Left lung (tissue), 4 donors: ENCODE measurements at regions not wholly inside any gene's neighbourhood (a gene's known extent, or its start where the extent isn't known, plus 50 kb on each side); places are given as distances from the start of the nearest gene placed in this dataset.

Source experiments
- ATAC-seq: fragments of 200-7000 bp; cut with Tn5 transposase; one replicate; pipeline ENCODE4 v1.9.1; 2020; ENCODE audit warnings: moderate library complexity
- DNase-seq, 4 donors: peaks; one replicate each; pipeline ENCODE4 v3.0.0-alpha.2; 2013 to 2020
- H3K27ac ChIP-seq, 2 donors: fragments of 200-600 bp; sonication (generic) in 1 of 2; one replicate each; pipeline versions ENCODE4 v1.5.0 to v1.8.0; 2020 to 2021
- H3K27me3 ChIP-seq, 2 donors: fragments of 200-600 bp; sonication (generic) in 1 of 2; one replicate each; pipeline versions ENCODE4 v1.5.0 to v1.8.0; 2020 to 2021
- H3K36me3 ChIP-seq, 2 donors: fragments of 200-600 bp; sonication (generic) in 1 of 2; one replicate each; pipeline versions ENCODE4 v1.5.0 to v1.8.0; 2020 to 2021
- H3K4me1 ChIP-seq, 2 donors: fragments of 200-600 bp; one replicate each; pipeline ENCODE4 v1.8.0; 2021
- H3K4me3 ChIP-seq, 2 donors: fragments of 200-600 bp; sonication (generic) in 1 of 2; one replicate each; pipeline versions ENCODE4 v1.5.0 to v1.8.0; 2020 to 2021; ENCODE audit warnings: mild to moderate bottlenecking in 1 of 2
- H3K9me3 ChIP-seq, 2 donors: fragments of 200-600 bp; sonication (generic) in 1 of 2; one replicate each; pipeline versions ENCODE4 v1.5.0 to v1.8.0; 2020 to 2021
- CTCF ChIP-seq, 2 donors: fragments of 200-600 bp; sonication (generic) in 1 of 2; IDR thresholded peaks; one replicate each; pipeline versions ENCODE4 v1.5.0 to v1.8.0; 2021; ENCODE audit warnings: antibody characterized with exemption in 2 of 2
- intact Hi-C, 2 donors: fragments of 100-400 bp; cut with DNase I; formaldehyde crosslinking; loops; one replicate each; pipeline versions ENCODE4 v1.11.2 to v1.14.2; 2022
- donor health status: DM: no; HTN: yes; CAD: no.
- donor health status: DM: no; HTN: no; CAD: no.

- Histone ChIP-seq H3K4me1 (peaks cover 0 to 33% of the 10 kb centered on the region in 2 donors), H3K4me3 (no peak overlapping the region), H3K27me3 (no peaks in the 10 kb centered on the region), H3K27ac (no peak overlapping the region), H3K9me3 (no peaks in the 10 kb centered on the region), H3K36me3 (no peaks in the 10 kb centered on the region)
- no peak for TF ChIP-seq CTCF (IDR thresholded peaks at IDR 0.05)
- no peak for DNase-seq
- intact Hi-C loops = no loop called here
- no peak for ATAC-seq
Measured at GRCh38 chr5:124844371-124844920, 98.0 kb upstream of the ZNF608 start.

- no peak for TF ChIP-seq CTCF (IDR thresholded peaks at IDR 0.05)
- DNase-seq (no peak), ATAC-seq (no peak)
- no peak overlapping the region for H3K27ac ChIP-seq
- intact Hi-C loops = no loop called here
- no peaks in the 10 kb centered on the region for H3K36me3 ChIP-seq
- no peak overlapping the region for H3K4me3 ChIP-seq
- peaks cover 0 to 21% of the 10 kb centered on the region in 2 donors for H3K4me1 ChIP-seq
- no peaks in the 10 kb centered on the region for H3K9me3 ChIP-seq
- H3K27me3 ChIP-seq = no peaks in the 10 kb centered on the region
Measured at GRCh38 chr5:124847907-124848306, 101.5 kb upstream of the ZNF608 start.

DNA sequence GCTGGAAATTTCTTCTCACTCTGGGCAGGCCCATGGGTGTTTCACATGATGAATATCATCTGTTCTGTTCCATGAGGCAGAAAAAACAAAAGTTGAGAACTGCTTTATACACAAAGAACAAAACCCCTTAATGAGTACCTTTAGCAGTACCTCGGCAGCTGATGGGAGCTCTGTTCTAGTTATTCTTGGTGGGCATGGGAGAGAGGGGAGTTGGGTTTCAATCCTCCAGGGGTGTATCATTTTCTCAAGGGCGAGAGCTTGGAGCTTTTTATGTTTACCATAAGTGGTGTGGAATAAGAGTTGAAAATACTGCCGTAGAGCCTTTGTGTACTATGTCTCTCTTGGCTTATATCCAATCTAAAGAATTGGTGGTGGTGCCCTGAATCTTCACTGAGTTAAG, 103.3 kb upstream of the ZNF608 start:
- TF ChIP-seq CTCF (IDR thresholded peaks at IDR 0.05) = no peak

GRCh38 chr5:124856726-124857125, 110.3 kb upstream of the ZNF608 start:
- no peak for TF ChIP-seq CTCF (IDR thresholded peaks at IDR 0.05)

More for the DNA sequence above, 103.3 kb upstream of the ZNF608 start:
- H3K4me1 ChIP-seq = peaks cover 0 to 9% of the 10 kb centered on the region in 2 donors
- no peak for DNase-seq
- H3K9me3 ChIP-seq = no peaks in the 10 kb centered on the region
- no peak overlapping the region for H3K4me3 ChIP-seq
- H3K27me3 ChIP-seq = no peaks in the 10 kb centered on the region
- no peak for ATAC-seq
- intact Hi-C loops = no loop called here
- H3K36me3 ChIP-seq = no peaks in the 10 kb centered on the region
- no peak overlapping the region for H3K27ac ChIP-seq

GRCh38 chr5:124858612-124859011, 112.2 kb upstream of the ZNF608 start:
- TF ChIP-seq CTCF (IDR thresholded peaks at IDR 0.05) = no peak
- H3K9me3 ChIP-seq = no peaks in the 10 kb centered on the region
- H3K27me3 ChIP-seq = no peaks in the 10 kb centered on the region
- H3K4me1 ChIP-seq = peaks cover 0 to 19% of the 10 kb centered on the region in 2 donors
- DNase-seq (no peak), ATAC-seq (peak; percentile 43)
- H3K4me3 ChIP-seq = no peak overlapping the region
- H3K36me3 ChIP-seq = no peaks in the 10 kb centered on the region
- peak overlapping the region in 1 of 2 donors; percentile 33 for H3K27ac ChIP-seq
- intact Hi-C loops = no loop called here

More at GRCh38 chr5:124856726-124857125, 110.3 kb upstream of the ZNF608 start:
- DNase-seq (no peak), ATAC-seq (no peak)
- Histone ChIP-seq H3K4me3 (no peak overlapping the region), H3K27ac (no peak overlapping the region), H3K36me3 (no peaks in the 10 kb centered on the region), H3K4me1 (peaks cover 0 to 19% of the 10 kb centered on the region in 2 donors), H3K9me3 (no peaks in the 10 kb centered on the region), H3K27me3 (no peaks in the 10 kb centered on the region)
- intact Hi-C loops = no loop called here
